DOHH2 (cell line): ENCODE measurements at regions not wholly inside any gene's neighbourhood (a gene's known extent, or its start where the extent isn't known, plus 50 kb on each side); places are given as distances from the start of the nearest gene placed in this dataset.

Experiments
- H3F3A ChIP-seq: fragments of 200-600 bp; sonication (generic), shearing (Covaris generic); 2 replicates; pipeline ENCODE4 v1.6.0; 2016; ENCODE audit warnings: antibody characterized with exemption, mild to moderate bottlenecking; ENCODE audit not compliant: control insufficient read depth, insufficient read depth
- H3K27ac ChIP-seq: fragments of 200-600 bp; sonication (generic); 2 replicates; pipeline ENCODE4 v1.5.1; 2014; ENCODE audit warnings: low read depth, mild to moderate bottlenecking, low read length, moderate library complexity
- H3K27me3 ChIP-seq: fragments of 200-600 bp; sonication (generic); 2 replicates; pipeline ENCODE4 v1.6.1; 2014; ENCODE audit warnings: mild to moderate bottlenecking, low read length, mixed read lengths; ENCODE audit not compliant: control insufficient read depth
- H3K36me3 ChIP-seq: fragments of 200-600 bp; sonication (generic); 2 replicates; pipeline ENCODE4 v1.6.1; 2014; ENCODE audit warnings: mild to moderate bottlenecking, low read length, moderate library complexity, mixed read lengths; ENCODE audit not compliant: control insufficient read depth
- H3K4me1 ChIP-seq: fragments of 200-600 bp; sonication (generic); 2 replicates; pipeline ENCODE4 v1.6.1; 2014; ENCODE audit warnings: mild to moderate bottlenecking, low read length, mixed read lengths; ENCODE audit not compliant: control insufficient read depth
- H3K4me2 ChIP-seq: fragments of 200-600 bp; sonication (generic); 2 replicates; pipeline ENCODE4 v1.6.0; 2014; ENCODE audit warnings: mild to moderate bottlenecking, low read length, moderate library complexity
- H3K4me3 ChIP-seq: fragments of 200-600 bp; sonication (generic); 2 replicates; pipeline ENCODE4 v1.5.1; 2014; ENCODE audit warnings: mild to moderate bottlenecking, low read length, mixed read lengths
- H3K79me2 ChIP-seq: fragments of 200-600 bp; sonication (generic); 2 replicates; pipeline ENCODE4 v1.6.1; 2014; ENCODE audit warnings: mild to moderate bottlenecking, low read length, mixed read lengths; ENCODE audit not compliant: control insufficient read depth
- H3K9me2 ChIP-seq: fragments of 200-600 bp; sonication (generic); replicated peaks from 2 replicates; pipeline ENCODE4 v1.6.1; 2014; ENCODE audit warnings: mild to moderate bottlenecking, low read length, mixed read lengths; ENCODE audit not compliant: control insufficient read depth
- H3K9me3 ChIP-seq: fragments of 200-600 bp; sonication (generic); 2 replicates; pipeline ENCODE4 v1.6.1; 2014; ENCODE audit warnings: antibody characterized with exemption, low read length, mixed read lengths; ENCODE audit not compliant: control insufficient read depth, insufficient read depth
- H4K20me1 ChIP-seq: fragments of 200-600 bp; sonication (generic); 2 replicates; pipeline ENCODE4 v1.6.0; 2014; ENCODE audit warnings: low read depth, mild to moderate bottlenecking, antibody characterized with exemption, low read length, moderate library complexity; ENCODE audit not compliant: control insufficient read depth, insufficient read depth
- CTCF ChIP-seq: fragments of 200-600 bp; sonication (generic); IDR thresholded peaks from one replicate; pipeline ENCODE4 v1.5.1; 2014; ENCODE audit warnings: antibody characterized with exemption, mild to moderate bottlenecking, low read depth, low read length; ENCODE audit not compliant: poor library complexity, severe bottlenecking
- EZH2phosphoT487 ChIP-seq: fragments of 200-600 bp; sonication (generic); IDR thresholded peaks from 2 replicates; pipeline ENCODE4 v1.6.1; 2017; ENCODE audit warnings: borderline replicate concordance, mild to moderate bottlenecking, antibody characterized with exemption, low read length, moderate library complexity, mixed read lengths

- Histone ChIP-seq H3K4me2 (no peak overlapping the region), H3K27me3 (no peaks in the 10 kb centered on the region), H3F3A (no peaks in the 10 kb centered on the region), H3K4me1 (no peaks in the 10 kb centered on the region), H3K79me2 (no peaks in the 10 kb centered on the region), H3K9me3 (no peaks in the 10 kb centered on the region), H3K27ac (no peak overlapping the region), H4K20me1 (no peaks in the 10 kb centered on the region), H3K4me3 (no peak overlapping the region), H3K9me2 (no peaks in the 10 kb centered on the region), H3K36me3 (no peaks in the 10 kb centered on the region)
- TF ChIP-seq EZH2phosphoT487 (no peak), CTCF (no peak)
Observed at GRCh38 chr2:78718473-78718872, 307.0 kb upstream of the REG3G start.

GRCh38 chr2:78721355-78722033 is 304.0 kb upstream of the REG3G start:
- Histone ChIP-seq H3K27ac (no peak overlapping the region), H4K20me1 (no peaks in the 10 kb centered on the region), H3K4me2 (no peak overlapping the region), H3K36me3 (no peaks in the 10 kb centered on the region), H3K4me3 (no peak overlapping the region), H3K27me3 (no peaks in the 10 kb centered on the region), H3F3A (no peaks in the 10 kb centered on the region), H3K4me1 (no peaks in the 10 kb centered on the region), H3K79me2 (no peaks in the 10 kb centered on the region), H3K9me2 (no peaks in the 10 kb centered on the region), H3K9me3 (no peaks in the 10 kb centered on the region)
- no peak for TF ChIP-seq EZH2phosphoT487
- no peak for TF ChIP-seq CTCF

GRCh38 chr2:78734221-78734620 is 291.3 kb upstream of the REG3G start:
- H3K27ac ChIP-seq: no peak overlapping the region
- H3K79me2 ChIP-seq: no peaks in the 10 kb centered on the region
- no peak overlapping the region for H3K4me2 ChIP-seq
- no peaks in the 10 kb centered on the region for H3K36me3 ChIP-seq
- H3K9me2 ChIP-seq: no peaks in the 10 kb centered on the region
- no peaks in the 10 kb centered on the region for H3K27me3 ChIP-seq
- no peaks in the 10 kb centered on the region for H3F3A ChIP-seq
- no peaks in the 10 kb centered on the region for H4K20me1 ChIP-seq
- TF ChIP-seq CTCF: no peak
- TF ChIP-seq EZH2phosphoT487: no peak
- H3K4me1 ChIP-seq: no peaks in the 10 kb centered on the region
- no peak overlapping the region for H3K4me3 ChIP-seq
- no peaks in the 10 kb centered on the region for H3K9me3 ChIP-seq
